ENCODE measurements at regions not wholly inside any gene's neighbourhood (a gene's known extent, or its start where the extent isn't known, plus 50 kb on each side); places are given as distances from the start of the nearest gene placed in this dataset.

- no peak overlapping the region for H2AFZ ChIP-seq (ENCODE audit: insufficient read depth, low read depth, low read length, poor library complexity, severe bottlenecking)
- Mint-ChIP-seq H3K27ac (no peak overlapping the region), H3K9me3 (peaks cover 0 to 3% (median 0%) of the 10 kb centered on the region in 7 donors), H3K36me3 (no peaks in the 10 kb centered on the region), H3K4me3 (no peak overlapping the region), H3K27me3 (ENCODE audit: low read depth in 3 of 3) (peaks cover 1 to 8% (median 2%) of the 10 kb centered on the region in 3 donors), H3K4me1 (peaks cover 32% of the 10 kb centered on the region)
- H3K27me3 ChIP-seq (ENCODE audit: control insufficient read depth in 2 of 2, insufficient read depth in 2 of 2, low read length in 2 of 2): no peaks in the 10 kb centered on the region
- H3K79me2 ChIP-seq (ENCODE audit: insufficient read depth, low read length): no peaks in the 10 kb centered on the region
- TF ChIP-seq, protein P1, sequence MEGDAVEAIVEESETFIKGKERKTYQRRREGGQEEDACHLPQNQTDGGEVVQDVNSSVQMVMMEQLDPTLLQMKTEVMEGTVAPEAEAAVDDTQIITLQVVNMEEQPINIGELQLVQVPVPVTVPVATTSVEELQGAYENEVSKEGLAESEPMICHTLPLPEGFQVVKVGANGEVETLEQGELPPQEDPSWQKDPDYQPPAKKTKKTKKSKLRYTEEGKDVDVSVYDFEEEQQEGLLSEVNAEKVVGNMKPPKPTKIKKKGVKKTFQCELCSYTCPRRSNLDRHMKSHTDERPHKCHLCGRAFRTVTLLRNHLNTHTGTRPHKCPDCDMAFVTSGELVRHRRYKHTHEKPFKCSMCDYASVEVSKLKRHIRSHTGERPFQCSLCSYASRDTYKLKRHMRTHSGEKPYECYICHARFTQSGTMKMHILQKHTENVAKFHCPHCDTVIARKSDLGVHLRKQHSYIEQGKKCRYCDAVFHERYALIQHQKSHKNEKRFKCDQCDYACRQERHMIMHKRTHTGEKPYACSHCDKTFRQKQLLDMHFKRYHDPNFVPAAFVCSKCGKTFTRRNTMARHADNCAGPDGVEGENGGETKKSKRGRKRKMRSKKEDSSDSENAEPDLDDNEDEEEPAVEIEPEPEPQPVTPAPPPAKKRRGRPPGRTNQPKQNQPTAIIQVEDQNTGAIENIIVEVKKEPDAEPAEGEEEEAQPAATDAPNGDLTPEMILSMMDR (IDR thresholded peaks at IDR 0.05): no peak
- no peaks in the 10 kb centered on the region for H4K20me1 ChIP-seq (ENCODE audit: insufficient read depth, low read length)
- 100% methylated on average over 4 of the region's 6 CpGs for WGBS (ENCODE audit: insufficient coverage)
- intact Hi-C loops (cut with micrococcal nuclease): no loop called here
- peaks cover 29 to 32% of the 10 kb centered on the region in 2 donors for H3K4me1 ChIP-seq (ENCODE audit: control insufficient read depth in 1 of 2, insufficient read depth in 2 of 2, low read length in 2 of 2)
- no peak overlapping the region for H3K4me3 ChIP-seq (replicated peaks in 1 of 3; ENCODE audit: low read depth in 2 of 3, low read length in 3 of 3)
- DNase-seq: no peak
- H3K9me3 ChIP-seq (replicated peaks in 1 of 2; ENCODE audit: control insufficient read depth in 1 of 2, insufficient read depth in 1 of 2, low read length in 2 of 2): no peaks in the 10 kb centered on the region
- H3K27ac ChIP-seq (ENCODE audit: low read depth in 1 of 2, low read length in 2 of 2): no peak overlapping the region
- no peaks in the 10 kb centered on the region for H3K36me3 ChIP-seq (replicated peaks in 1 of 2; ENCODE audit: control insufficient read depth in 1 of 2, insufficient read depth in 2 of 2, low read length in 2 of 2)
- H3K9ac ChIP-seq (ENCODE audit: insufficient read depth, low read length, poor library complexity, severe bottlenecking): no peak overlapping the region
- H3K4me2 ChIP-seq (replicated peaks; ENCODE audit: extremely low read depth, low read length, poor library complexity, severe bottlenecking): no peak overlapping the region
These were observed 66.2 kb upstream of the TAF1B start for GRCh38 chr2:9777081-9777480.

- DNase-seq: no peak
- peaks cover 32% of the 10 kb centered on the region for H3K4me1 Mint-ChIP-seq
- H3K4me1 ChIP-seq (ENCODE audit: control insufficient read depth in 1 of 2, insufficient read depth in 2 of 2, low read length in 2 of 2): peaks cover 29 to 32% of the 10 kb centered on the region in 2 donors
- no peaks in the 10 kb centered on the region for H3K36me3 Mint-ChIP-seq
- no peak overlapping the region for H3K9ac ChIP-seq (ENCODE audit: insufficient read depth, low read length, poor library complexity, severe bottlenecking)
- H3K27ac ChIP-seq (ENCODE audit: low read depth in 1 of 2, low read length in 2 of 2): no peak overlapping the region
- H3K27me3 Mint-ChIP-seq (ENCODE audit: low read depth in 3 of 3): peaks cover 0 to 7% (median 2%) of the 10 kb centered on the region in 3 donors
- TF ChIP-seq, protein P1 (IDR thresholded peaks at IDR 0.05): no peak
- no peak overlapping the region for H3K4me3 ChIP-seq (replicated peaks in 1 of 3; ENCODE audit: low read depth in 2 of 3, low read length in 3 of 3)
- H3K4me3 Mint-ChIP-seq: no peak overlapping the region
- peak overlapping the region in 4 of 7 donors; percentile 7 to 53 (median 18) for H3K27ac Mint-ChIP-seq
- no peaks in the 10 kb centered on the region for H3K9me3 Mint-ChIP-seq
- H2AFZ ChIP-seq (ENCODE audit: insufficient read depth, low read depth, low read length, poor library complexity, severe bottlenecking): no peak overlapping the region
- H3K4me2 ChIP-seq (replicated peaks; ENCODE audit: extremely low read depth, low read length, poor library complexity, severe bottlenecking): no peak overlapping the region
- WGBS (ENCODE audit: insufficient coverage): 89% methylated on average over 7 of the region's 9 CpGs
- intact Hi-C loops (cut with micrococcal nuclease): no loop called here
- no peaks in the 10 kb centered on the region for H3K79me2 ChIP-seq (ENCODE audit: insufficient read depth, low read length)
- no peaks in the 10 kb centered on the region for H3K27me3 ChIP-seq (ENCODE audit: control insufficient read depth in 2 of 2, insufficient read depth in 2 of 2, low read length in 2 of 2)
- H3K9me3 ChIP-seq (replicated peaks in 1 of 2; ENCODE audit: control insufficient read depth in 1 of 2, insufficient read depth in 1 of 2, low read length in 2 of 2): no peaks in the 10 kb centered on the region
- H3K36me3 ChIP-seq (replicated peaks in 1 of 2; ENCODE audit: control insufficient read depth in 1 of 2, insufficient read depth in 2 of 2, low read length in 2 of 2): no peaks in the 10 kb centered on the region
- no peaks in the 10 kb centered on the region for H4K20me1 ChIP-seq (ENCODE audit: insufficient read depth, low read length)
These were observed 65.3 kb upstream of the TAF1B start for GRCh38 chr2:9778012-9778411.
